Stimulated activated CD8-positive, alpha-beta memory T cell treated with anti-CD3 and anti-CD28 coated beads, Interleukin-15, amount 100 ng/mL, for 48 hours (primary cell): ENCODE measurements at regions not wholly inside any gene's neighbourhood (a gene's known extent, or its start where the extent isn't known, plus 50 kb on each side); places are given as distances from the start of the nearest gene placed in this dataset.
"Not testable (repeated sequence)": the region's sequence is repeated elsewhere in the genome, so short reads cannot be mapped to it uniquely, and the experiment has no call there.

ENCODE experiments used
- DNase-seq, 2 donors: peaks; one replicate each; pipeline ENCODE4 v3.0.0-alpha.2; 2020; ENCODE audit warnings: low read depth in 2 of 2

- no peak for DNase-seq
Measured at GRCh38 chr13:21879263-21879914, 208.5 kb downstream of the FGF9 start.

- no peak for DNase-seq
Measured at GRCh38 chr13:21882766-21883165, 211.9 kb downstream of the FGF9 start.

- DNase-seq, result no peak
Measured at GRCh38 chr13:21883713-21884112, 212.8 kb downstream of the FGF9 start.

- no peak for DNase-seq
Measured at GRCh38 chr13:21884299-21884909, 213.5 kb downstream of the FGF9 start.

GRCh38 chr13:21884965-21885567 lies 214.2 kb downstream of the FGF9 start:
- no peak for DNase-seq

GRCh38 chr13:21885714-21886224 lies 214.9 kb downstream of the FGF9 start:
- DNase-seq, result no peak

- DNase-seq, result no peak
Measured at GRCh38 chr13:21889651-21890050, 218.8 kb downstream of the FGF9 start.

GRCh38 chr13:21890220-21890619 lies 219.3 kb downstream of the FGF9 start:
- not testable (repeated sequence) for DNase-seq

GRCh38 chr13:21894091-21894490 lies 223.2 kb downstream of the FGF9 start:
- DNase-seq, result no peak

GRCh38 chr13:21894703-21895699 lies 224.1 kb downstream of the FGF9 start:
- no peak for DNase-seq

- no peak for DNase-seq
Measured at GRCh38 chr13:21895779-21896178, 224.9 kb downstream of the FGF9 start.

- DNase-seq, result no peak
Measured at GRCh38 chr13:21897161-21897560, 226.3 kb downstream of the FGF9 start.

- DNase-seq, result no peak
Measured at GRCh38 chr13:21898459-21898858, 227.6 kb downstream of the FGF9 start.

GRCh38 chr13:21898945-21899344 lies 228.1 kb downstream of the FGF9 start:
- DNase-seq, result no peak

- DNase-seq, result no peak
Measured at GRCh38 chr13:21901336-21901735, 230.5 kb downstream of the FGF9 start.

GRCh38 chr13:21901811-21902708 lies 231.2 kb downstream of the FGF9 start:
- no peak for DNase-seq

GRCh38 chr13:21902709-21903098 lies 231.8 kb downstream of the FGF9 start:
- no peak for DNase-seq

- no peak for DNase-seq
Measured at GRCh38 chr13:21905486-21905885, 234.6 kb downstream of the FGF9 start.

- no peak for DNase-seq
Measured at GRCh38 chr13:21909331-21909730, 238.5 kb downstream of the FGF9 start.

- no peak for DNase-seq
Measured at GRCh38 chr13:21910546-21910945, 239.7 kb downstream of the FGF9 start.
